ENCODE measurements at regions not wholly inside any gene's neighbourhood (a gene's known extent, or its start where the extent isn't known, plus 50 kb on each side); places are given as distances from the start of the nearest gene placed in this dataset.
A peak's percentile ranks its signal among the peaks of the same experiment; 100 is the strongest.

DNA sequence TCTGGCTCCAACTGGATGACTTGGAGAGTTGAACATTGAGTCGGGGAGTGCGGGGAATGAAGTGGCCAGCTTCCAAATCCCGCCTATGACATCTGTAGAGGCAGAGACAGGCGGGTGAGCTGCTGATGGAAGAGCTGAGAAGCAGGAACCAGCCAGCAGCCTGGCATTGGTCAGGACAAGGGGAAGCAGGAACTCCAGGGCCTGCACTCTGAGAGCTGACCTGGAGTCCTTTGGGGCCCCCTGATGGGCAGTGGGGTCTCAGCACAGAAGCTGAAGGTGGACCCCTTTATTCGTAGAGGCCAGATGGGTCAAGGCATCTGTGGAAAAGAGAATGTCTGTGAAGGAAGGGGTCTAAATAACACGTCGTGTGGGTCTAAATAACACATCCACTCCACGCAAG lies 57.0 kb downstream of the SEC61G start:
- DNase-seq (ENCODE audit: low read depth) = no peak

DNA sequence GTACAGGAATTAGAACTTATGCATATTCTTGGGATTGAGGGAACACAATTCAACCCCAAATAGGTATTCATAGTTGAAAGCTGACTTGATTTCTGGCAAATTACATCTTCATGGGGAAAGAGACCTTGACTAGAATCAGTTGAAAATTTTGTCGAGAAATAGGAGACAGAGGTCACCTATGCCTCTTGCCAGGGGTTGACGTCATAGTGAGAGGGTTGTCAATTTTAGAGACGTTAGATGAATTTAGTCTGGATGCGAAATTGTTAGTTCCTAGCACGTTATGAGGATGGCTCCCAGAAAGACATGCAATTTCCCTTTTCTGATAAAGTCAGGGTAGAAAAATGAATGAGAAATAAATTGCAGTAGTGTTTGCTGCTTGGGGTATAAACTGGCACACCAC lies 59.3 kb downstream of the SEC61G start:
- no peak for DNase-seq (ENCODE audit: low read depth)

DNA sequence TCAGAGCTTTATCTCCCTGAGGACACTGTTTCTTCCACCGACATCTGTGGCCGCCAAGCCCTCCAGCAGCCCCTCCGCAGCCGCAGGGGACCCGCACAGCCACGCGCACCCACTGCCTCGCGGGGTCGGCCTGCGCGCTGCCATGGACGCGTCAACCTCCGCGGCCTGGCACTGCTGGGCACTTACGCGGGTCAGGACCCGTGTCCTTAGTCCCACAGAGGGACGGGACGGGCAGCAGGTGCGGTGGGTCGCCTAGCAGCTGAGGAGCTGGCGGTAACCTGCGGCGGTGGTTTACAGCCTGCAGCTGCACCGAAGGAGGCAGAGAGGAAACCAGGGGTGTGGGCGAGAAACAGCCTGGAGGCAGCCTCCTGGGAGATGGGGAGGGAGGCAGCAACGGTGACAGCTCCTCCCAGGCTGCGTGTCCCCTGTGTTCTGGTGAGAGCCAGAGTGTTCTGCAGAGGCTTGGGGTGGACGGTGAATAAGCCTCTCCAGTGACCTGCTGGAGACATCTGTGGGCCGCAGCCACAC lies 61.3 kb downstream of the SEC61G start:
- DNase-seq (ENCODE audit: low read depth) = no peak

DNA sequence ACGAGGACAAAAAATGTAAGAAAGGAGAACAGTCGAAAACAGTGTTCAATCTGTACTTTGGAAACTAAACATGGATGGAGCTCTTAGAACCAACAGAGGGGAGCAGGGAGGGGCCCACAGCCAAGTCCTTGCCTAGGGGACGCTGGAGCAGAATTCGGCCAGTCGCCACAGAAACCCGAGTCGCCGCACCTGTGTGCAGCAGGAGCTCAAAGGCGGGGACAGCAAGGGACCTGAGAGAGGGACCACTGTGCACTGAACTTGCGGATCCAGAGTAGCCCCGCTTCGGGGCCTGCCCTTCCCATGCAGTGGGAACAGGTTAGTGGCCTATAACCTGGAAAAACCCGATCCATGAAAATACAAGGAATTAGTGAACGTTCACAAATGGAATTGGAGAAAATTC lies 68.1 kb downstream of the SEC61G start:
- no peak for DNase-seq (ENCODE audit: low read depth)

DNA sequence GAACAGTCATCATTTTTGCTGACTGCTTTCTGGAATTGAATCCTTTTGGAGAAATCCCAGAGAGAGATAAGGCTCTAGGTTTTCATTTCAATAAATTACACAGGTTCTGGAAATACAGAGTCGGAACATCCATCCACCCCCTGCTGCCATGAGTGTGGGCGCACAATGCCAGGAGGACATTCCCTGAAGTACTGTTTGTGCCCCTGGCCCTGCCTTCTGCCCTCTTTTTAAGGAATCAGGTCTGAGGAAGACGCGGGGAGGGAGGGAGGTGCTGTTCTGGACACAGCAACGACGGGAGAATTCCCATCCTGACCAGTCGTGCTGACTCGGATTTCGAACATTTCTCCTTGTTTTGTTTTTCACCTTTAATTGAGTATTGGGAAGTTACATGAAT lies 69.0 kb downstream of the SEC61G start:
- DNase-seq (ENCODE audit: low read depth) = no peak

DNA sequence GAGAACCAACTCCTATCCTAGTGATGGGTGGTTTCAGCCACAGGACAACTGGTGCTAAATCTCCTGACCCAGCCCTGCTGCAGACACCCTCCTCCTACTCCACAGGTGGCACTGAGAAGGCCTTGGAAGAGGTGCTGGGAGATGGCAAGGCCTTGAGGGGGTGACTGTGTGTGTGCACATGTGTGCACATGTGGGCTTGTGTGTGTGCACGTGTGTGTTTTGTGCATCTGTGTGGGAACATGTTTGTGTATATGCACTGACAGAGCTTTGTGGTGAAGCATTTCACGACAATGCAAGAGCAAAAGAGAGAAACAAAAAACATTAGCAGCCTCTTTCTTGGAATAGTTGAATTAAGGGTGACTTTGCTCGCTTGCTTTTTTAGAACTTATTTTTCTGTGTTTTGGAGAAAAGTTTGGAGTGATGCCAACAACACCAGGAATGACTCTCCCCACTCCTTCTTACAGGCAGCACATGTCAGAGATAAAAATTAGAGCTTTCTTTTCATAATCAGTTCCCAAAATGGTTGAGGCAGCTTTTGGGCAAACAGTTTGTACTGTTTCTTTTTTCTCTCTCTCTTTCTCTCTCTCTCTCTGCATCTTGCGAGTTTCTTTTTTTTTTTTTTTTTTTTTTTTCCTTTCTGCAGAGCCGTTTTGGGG lies 69.5 kb downstream of the SEC61G start:
- DNase-seq (ENCODE audit: low read depth) = no peak

DNA sequence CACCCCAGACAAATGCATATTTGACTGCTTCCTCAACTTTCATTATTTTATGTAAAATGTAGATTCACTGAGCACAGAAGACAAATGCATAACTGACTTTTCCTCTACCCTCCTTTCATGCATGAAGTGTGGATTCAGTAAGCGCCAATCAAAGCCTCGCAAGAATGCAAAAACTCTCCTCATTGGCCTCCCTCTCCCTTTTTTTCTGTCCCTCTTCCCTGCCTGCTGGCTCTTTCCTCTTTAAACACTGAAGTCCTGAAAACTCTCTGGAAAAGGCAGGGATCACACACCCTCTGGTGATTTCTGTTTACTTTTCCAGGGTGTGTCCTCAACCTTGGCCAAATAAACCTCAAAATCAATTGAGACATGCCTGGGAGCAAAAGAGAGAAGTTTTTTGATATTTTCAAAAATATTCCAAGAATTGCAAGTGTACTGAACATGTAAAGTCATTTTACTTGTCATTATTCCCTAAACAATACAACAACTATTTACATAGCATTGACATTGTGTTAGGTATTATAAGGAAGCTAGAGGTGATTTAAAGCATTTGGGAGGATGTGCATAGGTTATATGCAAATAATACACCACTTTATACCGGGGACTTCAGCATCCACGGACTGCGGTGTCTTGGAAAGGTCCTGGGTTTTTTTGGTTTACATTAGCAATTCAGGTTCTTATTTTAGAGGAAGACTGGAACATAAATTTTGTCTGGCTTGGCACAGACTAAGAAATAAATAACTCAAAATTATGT lies 71.4 kb downstream of the SEC61G start:
- no peak for DNase-seq (ENCODE audit: low read depth)

DNA sequence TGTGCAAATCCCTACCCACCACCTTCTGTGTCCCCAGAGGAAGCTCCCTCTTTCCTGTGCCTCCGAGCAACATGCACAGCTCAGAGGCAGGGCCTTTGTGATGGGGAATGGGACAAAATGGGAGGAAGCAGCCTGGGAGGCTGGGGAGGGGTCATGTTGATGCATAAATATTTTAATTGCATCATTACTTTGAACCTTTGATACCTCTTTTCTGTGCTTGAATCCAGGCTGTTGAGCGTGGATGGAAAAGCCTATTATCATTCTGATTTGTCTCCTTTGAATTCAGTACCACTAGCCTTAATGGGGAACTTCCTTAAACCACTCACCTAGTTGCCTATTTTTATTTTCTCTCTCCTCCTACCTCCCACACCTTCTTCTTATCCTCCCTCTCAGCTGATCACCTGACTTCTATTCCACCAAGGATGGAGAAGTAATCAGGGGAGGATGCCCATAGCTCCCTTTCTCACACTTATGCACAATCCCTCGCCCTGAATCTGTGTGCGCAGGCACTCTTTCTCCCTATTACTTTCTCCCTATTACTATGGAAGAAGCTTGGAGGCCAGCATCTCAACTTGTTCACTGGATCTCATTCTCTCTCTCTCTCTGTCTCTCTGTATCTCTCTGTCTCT lies 78.5 kb downstream of the SEC61G start:
- DNase-seq (ENCODE audit: low read depth) = no peak

DNA sequence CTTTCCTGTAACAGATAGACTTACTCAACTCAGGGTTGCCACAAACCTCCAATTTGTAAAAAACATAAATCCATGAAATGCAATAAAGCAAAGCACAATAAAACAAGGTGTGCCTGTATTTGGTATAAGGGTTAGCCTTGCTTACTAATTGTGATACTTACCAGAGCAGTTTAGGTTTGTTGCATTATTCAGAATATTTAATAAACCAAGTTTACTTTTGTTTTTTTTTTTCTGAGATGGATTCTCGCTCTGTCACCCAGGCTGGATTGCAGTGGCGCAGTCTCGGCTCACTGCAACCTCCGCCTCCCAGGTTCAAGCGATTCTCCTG lies 79.6 kb downstream of the SEC61G start:
- DNase-seq (ENCODE audit: low read depth) = no peak

DNA sequence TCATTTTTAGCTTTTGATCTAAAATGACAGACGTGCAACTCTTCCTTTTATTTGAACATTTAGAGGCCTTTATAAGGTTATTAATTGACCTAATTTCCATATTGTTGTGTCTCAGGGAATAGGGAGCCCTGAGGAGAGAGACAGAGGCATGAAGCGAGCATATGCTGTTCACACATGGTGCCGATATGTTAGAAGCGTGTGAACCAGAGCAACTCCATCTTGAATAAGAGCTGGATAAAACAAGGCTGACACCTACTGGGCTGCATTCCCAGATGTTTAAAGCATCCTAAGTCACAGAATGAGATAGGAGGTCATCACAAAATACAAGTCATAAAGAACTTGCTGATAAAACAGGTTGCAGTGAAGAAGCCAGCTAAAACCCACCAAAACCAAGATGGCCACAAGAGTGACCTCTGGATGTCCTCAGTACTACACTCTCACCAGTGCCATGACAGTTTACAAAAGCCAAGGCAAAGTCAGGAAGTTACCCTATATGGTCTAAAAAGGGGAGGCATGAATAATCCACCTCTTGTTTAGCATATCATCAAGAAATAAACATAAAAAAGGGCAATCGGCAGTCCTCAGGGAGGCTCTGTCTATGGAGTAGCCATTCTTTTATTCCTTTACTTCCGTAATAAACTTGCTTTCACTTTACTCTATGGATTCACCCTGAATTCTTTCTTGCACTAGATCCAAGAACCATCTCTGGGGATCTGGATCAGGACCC lies 80.1 kb downstream of the SEC61G start:
- peak; percentile 52 for DNase-seq (ENCODE audit: low read depth)

DNA sequence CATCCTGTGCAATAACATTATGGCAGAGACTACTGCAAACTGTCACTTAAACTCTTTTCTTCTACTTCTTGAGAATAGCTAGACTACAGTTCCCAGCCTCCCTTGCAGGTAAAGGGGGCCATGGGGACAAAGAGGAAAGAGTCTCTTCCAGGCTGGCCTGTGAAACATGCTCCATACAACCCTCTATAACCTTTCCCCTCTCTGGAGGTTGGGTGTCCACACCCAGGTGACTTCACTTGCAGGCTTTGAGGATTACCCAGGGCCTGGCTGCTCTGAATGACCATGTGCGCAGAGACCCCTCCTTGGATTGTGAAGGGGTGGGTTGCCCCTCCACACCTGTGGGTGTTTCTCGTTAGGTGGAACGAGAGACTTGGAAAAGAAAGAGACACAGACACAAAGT lies 84.1 kb downstream of the SEC61G start:
- DNase-seq (ENCODE audit: low read depth) = no peak

DNA sequence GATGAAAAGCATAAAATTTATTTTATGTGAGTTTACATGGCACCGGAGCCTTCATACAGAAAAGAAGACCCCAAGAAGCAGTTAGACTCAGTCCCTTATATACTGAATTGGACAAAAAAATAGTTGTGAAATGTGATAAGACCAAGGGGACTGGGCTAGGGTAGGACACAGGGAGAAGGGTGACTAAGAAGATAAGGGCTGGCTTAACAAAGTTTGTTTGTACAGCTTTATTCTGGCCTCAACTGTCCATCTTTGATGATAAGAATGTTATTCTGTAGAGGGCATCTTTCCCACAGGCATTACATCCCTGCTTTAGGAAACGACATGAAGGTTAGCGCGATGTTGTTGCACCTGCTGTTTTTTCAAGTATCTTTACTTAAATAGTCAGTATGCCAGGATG lies 86.5 kb downstream of the SEC61G start:
- DNase-seq (ENCODE audit: low read depth) = no peak

DNA sequence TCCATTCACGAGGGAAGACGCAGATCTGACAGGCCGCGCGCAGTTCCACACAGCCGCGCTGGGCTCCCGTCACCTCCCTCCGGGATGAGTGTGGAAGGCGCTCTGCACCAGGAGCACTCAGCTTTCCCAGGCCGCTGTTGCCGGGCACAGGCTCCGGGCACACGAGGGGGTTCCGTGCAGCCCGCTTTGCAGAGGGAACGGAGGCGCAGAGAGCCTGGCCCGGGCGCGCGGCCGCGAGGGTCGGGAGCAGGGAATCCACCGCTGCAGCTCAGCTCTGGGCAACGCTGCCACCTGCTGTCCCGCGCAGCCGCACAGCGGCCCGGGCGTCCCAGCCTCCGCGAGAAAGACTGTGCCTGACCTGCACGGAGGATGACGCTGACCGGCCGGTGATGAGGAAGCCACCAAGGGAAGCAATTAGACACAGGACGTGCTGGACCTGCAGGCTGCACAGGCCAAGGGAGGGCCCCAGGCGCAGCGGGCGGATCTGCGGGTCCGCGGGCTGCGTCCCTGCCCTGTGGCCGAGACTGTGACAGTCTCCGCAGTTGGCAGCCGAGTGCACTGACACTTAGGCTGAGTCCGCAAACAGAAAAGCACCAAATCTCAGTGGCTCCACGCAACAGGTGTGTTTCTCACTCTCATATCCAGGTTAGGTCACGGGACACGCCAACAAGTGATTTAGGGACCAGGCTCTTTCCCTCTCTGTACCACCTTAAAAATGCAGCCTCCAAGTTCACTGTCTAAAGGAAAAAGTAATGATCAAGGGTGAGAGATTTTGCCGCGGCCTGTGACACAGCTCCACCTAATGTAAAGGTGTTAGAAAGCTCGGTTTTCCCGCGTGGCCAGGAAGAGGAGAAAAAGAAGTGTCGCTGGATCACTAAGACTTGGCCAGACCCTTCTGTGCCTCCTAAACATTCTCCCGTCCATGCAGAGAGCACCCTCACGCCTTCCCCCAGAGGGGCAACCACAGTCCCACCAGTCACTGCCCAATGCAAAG lies 94.5 kb downstream of the SEC61G start:
- DNase-seq (ENCODE audit: low read depth) = peak; percentile 58

DNA sequence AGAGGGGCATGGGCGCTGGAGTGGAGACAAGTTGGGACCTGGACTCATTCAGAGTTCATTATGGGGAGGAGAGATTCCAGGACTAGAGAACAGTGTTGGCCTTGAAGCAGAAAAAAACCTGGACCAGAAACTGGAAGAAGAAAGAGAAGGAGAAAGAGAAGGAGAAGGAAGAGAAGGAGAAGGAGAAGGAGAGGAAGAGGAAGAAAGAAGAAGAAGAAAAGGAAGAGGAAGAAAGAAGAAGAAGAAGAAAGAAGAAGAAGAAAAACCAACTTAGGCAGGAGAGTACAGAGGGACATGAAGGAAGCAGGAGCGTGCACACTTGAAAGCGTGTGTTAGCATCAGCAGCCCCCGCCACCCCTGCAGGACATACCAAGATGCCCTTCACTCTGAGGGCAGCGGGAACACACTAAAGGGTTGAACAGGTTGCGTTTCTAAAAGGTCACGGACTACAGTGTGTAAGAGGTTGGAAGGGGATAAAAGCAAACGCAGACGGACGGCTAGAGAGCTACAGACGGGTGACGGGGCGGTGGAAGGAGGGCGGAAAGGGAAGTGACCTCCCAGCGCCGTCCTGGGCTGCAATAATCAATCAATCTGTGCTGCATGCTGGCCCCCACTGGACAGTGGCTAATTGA lies 95.3 kb downstream of the SEC61G start:
- DNase-seq (ENCODE audit: low read depth) = no peak

DNA sequence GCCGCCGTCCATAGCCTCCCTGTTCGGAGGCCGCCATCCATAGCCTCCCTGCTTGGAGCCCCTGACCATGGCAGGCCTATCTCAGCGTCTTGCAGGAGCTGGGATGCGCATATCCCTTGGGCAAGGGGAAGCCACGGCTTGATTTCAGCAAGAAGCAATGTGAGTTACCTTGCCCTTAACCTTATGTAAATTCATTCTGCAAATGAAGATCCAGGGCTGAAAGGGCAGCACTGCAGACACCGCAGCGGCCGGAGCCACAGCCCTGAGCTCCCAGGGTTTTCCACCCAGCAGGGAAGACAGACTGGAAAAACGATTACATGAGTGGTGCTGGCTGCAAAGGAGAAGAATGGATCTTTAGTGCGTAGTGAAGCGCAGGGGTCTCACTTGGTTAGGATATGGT lies 95.8 kb downstream of the SEC61G start:
- no peak for DNase-seq (ENCODE audit: low read depth)

DNA sequence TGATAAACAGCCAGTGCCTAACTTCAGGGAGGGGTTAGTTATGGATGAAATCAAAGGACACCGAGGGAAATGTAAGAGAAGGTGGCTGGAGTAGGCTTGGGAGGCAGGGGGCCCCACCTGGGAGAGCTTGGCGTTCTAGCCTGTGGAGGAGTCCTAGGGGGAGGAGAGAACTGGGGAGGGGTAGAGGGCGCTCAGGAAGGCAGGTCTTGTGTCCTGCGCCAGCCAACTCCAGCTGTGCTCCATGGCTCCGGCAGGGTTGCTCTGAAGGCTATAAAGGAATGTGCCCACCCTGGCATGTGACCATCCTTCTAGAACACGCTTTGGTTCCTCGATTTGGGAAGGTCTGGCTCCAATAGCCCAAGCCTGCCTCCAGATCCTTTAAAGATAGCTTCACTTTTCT lies 96.3 kb downstream of the SEC61G start:
- no peak for DNase-seq (ENCODE audit: low read depth)

DNA sequence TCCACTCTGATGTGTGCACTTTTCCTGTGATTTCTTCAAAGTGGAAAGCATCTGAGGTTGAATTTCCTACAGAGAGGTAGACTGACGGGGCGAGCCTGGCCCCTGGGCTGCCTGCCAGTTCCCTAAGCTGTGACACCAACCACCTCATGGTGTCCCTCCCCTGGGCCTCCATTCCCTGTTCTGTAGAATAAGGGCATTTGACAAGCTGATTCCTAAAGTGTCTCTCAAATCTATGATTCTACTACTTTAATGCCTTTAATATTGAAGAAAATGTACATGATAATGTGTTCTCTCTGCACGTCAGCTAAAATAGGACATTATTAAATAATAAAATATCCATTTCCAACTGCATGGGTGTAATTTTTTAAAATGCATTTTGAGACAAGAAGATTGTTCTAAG lies 105.1 kb downstream of the SEC61G start:
- DNase-seq (ENCODE audit: low read depth) = no peak

DNA sequence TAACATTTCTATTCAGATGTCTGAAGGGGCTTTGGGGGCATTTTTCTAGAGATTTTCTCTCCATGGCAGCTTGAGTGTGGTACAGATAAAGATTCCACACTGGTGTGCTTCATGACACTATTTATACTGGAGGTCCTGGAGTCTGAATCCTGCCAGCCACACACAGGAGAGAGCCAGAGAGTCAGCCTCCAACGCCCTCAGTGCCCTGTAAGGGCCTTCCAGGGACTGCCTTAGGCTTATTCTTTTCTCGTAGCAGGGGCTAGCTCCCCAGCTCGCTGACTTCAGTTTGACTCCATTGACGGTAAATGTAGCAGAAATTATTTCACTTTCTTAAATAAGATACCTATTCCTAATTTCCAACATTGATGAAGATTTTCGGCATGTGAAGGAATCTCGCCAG lies 100.9 kb downstream of the VSTM2A start:
- DNase-seq (ENCODE audit: low read depth) = no peak

DNA sequence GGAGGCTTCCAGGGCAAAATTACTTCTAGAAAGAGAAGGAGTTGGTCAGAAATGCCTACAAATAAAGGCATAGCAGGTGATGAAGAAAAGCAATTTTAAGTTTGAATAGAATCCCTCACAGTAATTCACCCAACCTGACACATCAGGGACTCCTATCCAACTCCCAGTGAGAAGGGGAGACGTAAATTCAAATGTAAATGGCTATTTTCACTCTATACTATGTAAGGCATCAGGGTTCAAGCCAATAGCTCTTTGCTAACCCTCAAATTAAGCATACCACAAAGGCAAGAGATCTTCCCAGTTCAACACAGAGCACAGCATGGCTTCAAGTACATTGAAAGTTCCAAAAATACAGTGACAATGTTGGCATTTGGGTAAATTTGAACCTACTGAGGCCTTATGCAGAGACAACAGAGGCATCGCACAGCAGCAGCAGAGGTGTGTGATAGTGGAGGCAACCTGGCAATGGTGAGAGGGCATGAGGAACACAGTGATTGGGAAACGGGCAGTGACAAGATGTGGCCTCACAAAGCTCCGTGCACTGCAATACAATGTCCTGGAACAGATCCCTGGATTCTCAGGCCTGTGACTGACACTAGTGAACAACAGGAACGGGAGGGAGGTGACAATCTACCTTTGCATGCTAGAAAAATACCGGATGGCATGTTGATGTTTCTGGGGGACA lies 95.7 kb downstream of the VSTM2A start:
- DNase-seq (ENCODE audit: low read depth) = no peak

DNA sequence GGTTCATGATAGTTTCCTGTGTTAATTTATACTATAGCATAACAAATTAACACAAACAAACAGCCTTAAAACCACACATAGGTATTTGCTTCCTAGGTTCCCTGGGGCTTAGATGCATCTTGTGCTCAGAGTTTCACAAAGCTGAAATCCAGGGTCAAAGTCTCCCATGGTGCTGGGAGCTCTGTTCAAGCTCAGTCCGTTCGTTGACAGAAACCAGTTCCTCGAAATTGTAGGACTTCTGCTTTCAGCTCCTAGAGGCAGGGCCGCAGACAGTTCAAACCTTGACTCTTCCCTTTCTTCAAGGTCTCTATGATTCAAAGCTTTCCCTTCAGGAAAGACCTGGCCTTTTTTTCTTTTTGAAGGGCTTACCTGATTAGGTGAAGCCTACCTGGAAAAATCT lies 90.5 kb downstream of the VSTM2A start:
- DNase-seq (ENCODE audit: low read depth) = no peak

Data from RPMI7951 (cell line).